MM.1S (cell line): ENCODE measurements at regions not wholly inside any gene's neighbourhood (a gene's known extent, or its start where the extent isn't known, plus 50 kb on each side); places are given as distances from the start of the nearest gene placed in this dataset.

Experiments used
- EZH2 ChIP-seq: fragments of 300-600 bp; sonication (generic); optimal IDR thresholded peaks from 2 replicates; pipeline ENCODE3; 2017; ENCODE audit warnings: low read depth, mild to moderate bottlenecking, antibody characterized with exemption, low read length, mixed read lengths
- TF ChIP-seq, protein P1 (sequence below): fragments of 300-600 bp; sonication (generic); IDR thresholded peaks from 2 replicates; pipeline ENCODE4 v1.5.1; 2016; ENCODE audit warnings: antibody characterized with exemption, low read length, mixed read lengths

DNA sequence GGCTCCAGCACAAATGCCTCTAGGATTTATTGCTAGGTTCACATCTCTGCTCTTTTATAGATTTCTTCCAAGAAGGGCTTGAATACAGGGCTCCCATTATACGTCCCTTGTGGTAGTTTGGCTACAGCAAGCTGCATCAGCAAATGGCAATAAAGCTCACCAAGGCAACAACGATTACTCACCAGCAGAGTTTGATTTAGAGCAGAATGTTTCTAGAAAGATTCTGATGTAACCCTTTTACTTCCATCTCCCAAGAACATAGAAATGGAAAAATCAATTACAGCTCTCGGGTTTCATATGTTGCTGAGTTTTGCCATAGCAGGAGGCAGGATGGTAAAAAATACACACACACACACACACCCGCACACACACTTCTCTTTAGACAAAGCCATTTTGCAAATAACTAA, 124.2 kb upstream of the TNPO1 start:
- no peak for TF ChIP-seq EZH2
- TF ChIP-seq, protein P1, sequence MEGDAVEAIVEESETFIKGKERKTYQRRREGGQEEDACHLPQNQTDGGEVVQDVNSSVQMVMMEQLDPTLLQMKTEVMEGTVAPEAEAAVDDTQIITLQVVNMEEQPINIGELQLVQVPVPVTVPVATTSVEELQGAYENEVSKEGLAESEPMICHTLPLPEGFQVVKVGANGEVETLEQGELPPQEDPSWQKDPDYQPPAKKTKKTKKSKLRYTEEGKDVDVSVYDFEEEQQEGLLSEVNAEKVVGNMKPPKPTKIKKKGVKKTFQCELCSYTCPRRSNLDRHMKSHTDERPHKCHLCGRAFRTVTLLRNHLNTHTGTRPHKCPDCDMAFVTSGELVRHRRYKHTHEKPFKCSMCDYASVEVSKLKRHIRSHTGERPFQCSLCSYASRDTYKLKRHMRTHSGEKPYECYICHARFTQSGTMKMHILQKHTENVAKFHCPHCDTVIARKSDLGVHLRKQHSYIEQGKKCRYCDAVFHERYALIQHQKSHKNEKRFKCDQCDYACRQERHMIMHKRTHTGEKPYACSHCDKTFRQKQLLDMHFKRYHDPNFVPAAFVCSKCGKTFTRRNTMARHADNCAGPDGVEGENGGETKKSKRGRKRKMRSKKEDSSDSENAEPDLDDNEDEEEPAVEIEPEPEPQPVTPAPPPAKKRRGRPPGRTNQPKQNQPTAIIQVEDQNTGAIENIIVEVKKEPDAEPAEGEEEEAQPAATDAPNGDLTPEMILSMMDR, result no peak
